ENCODE measurements at regions not wholly inside any gene's neighbourhood (a gene's known extent, or its start where the extent isn't known, plus 50 kb on each side); places are given as distances from the start of the nearest gene placed in this dataset.

GRCh38 chr7:32217341-32218153 is 147.3 kb upstream of the PDE1C start:
- Histone ChIP-seq H3K27me3 (ENCODE audit: control insufficient read depth, insufficient read depth, low read length) (no peaks in the 10 kb centered on the region), H3K4me3 (ENCODE audit: low read depth, low read length) (no peak overlapping the region), H3K27ac (ENCODE audit: low read depth, low read length) (no peak overlapping the region), H3K9me3 (ENCODE audit: control insufficient read depth, insufficient read depth, low read length) (peaks cover 6% of the 10 kb centered on the region; the same call in 1 of the 2 replicates)
- ChIA-PET POLR2A (no interaction called here), CTCF (no interaction called here)
- no peak for TF ChIP-seq CTCF (IDR thresholded peaks at IDR 0.05; ENCODE audit: low read depth, low read length)
- DNase-seq (ENCODE audit: low read depth, low spot score), result no peak

GRCh38 chr7:32216759-32217158 is 146.6 kb upstream of the PDE1C start:
- no peak for TF ChIP-seq CTCF (IDR thresholded peaks at IDR 0.05; ENCODE audit: low read depth, low read length)
- POLR2A ChIA-PET, result no interaction called here
- CTCF ChIA-PET, result no interaction called here

GRCh38 chr7:32215697-32216096 is 145.5 kb upstream of the PDE1C start:
- Histone ChIP-seq H3K27me3 (ENCODE audit: control insufficient read depth, insufficient read depth, low read length) (no peaks in the 10 kb centered on the region), H3K9me3 (ENCODE audit: control insufficient read depth, insufficient read depth, low read length) (peaks cover 6% of the 10 kb centered on the region; the same call in 1 of the 2 replicates), H3K27ac (ENCODE audit: low read depth, low read length) (no peak overlapping the region), H3K4me3 (ENCODE audit: low read depth, low read length) (no peak overlapping the region)
- ChIA-PET CTCF (no interaction called here), POLR2A (no interaction called here)
- no peak for TF ChIP-seq CTCF (IDR thresholded peaks at IDR 0.05; ENCODE audit: low read depth, low read length)
- no peak for DNase-seq (ENCODE audit: low read depth, low spot score)

More at GRCh38 chr7:32216759-32217158, 146.6 kb upstream of the PDE1C start:
- Histone ChIP-seq H3K9me3 (ENCODE audit: control insufficient read depth, insufficient read depth, low read length) (peaks cover 6% of the 10 kb centered on the region; the same call in 1 of the 2 replicates), H3K4me3 (ENCODE audit: low read depth, low read length) (no peak overlapping the region), H3K27me3 (ENCODE audit: control insufficient read depth, insufficient read depth, low read length) (no peaks in the 10 kb centered on the region), H3K27ac (ENCODE audit: low read depth, low read length) (no peak overlapping the region)
- no peak for DNase-seq (ENCODE audit: low read depth, low spot score)

DNA sequence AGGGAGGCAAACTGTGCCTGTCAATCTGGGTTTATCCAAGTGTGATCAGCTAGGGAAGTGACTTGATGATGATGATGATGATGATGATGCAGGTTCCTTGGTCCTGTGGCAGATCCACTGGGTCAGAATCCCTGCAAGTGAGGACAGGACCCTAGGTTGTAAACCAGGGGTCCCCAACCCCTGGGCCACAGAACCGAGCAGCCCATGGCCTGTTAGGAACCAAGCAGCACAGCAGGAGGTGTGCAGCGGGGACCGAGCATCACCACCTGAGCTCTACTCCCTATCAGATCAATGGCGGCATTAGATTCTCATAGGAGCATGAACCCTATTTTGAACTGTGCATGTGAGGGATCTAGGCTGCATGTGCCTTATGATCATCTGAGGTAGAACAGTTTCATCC is 144.7 kb upstream of the PDE1C start:
- no peak for DNase-seq (ENCODE audit: low read depth, low spot score)
- ChIA-PET CTCF (no interaction called here), POLR2A (no interaction called here)
- TF ChIP-seq CTCF (IDR thresholded peaks at IDR 0.05; ENCODE audit: low read depth, low read length), result no peak
- Histone ChIP-seq H3K27ac (ENCODE audit: low read depth, low read length) (no peak overlapping the region), H3K4me3 (ENCODE audit: low read depth, low read length) (no peak overlapping the region), H3K9me3 (ENCODE audit: control insufficient read depth, insufficient read depth, low read length) (peaks cover 6% of the 10 kb centered on the region; the same call in 1 of the 2 replicates), H3K27me3 (ENCODE audit: control insufficient read depth, insufficient read depth, low read length) (no peaks in the 10 kb centered on the region)

DNA sequence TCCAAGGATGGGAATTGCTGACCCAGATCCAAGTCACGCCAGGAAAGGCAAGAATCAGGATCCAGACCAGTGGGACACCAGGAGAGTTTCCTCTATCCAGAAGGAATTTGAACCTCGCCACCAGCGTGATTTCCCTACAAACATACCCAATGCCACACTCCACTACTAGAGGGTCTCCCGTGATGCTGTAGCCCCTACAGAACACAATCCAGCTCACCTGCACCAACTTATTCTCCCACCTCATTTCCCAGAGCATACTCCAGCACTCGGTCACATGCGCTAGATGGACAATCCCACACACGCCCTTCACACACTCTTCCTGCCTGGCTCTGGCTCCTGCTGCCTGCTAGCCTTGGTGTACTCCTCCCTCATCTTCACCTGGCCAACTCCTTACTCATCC is 142.1 kb upstream of the PDE1C start:
- no peak overlapping the region for H3K27ac ChIP-seq (ENCODE audit: low read depth, low read length)
- H3K4me3 ChIP-seq (ENCODE audit: low read depth, low read length), result no peak overlapping the region
- no peak for TF ChIP-seq CTCF (IDR thresholded peaks at IDR 0.05; ENCODE audit: low read depth, low read length)
- H3K9me3 ChIP-seq (ENCODE audit: control insufficient read depth, insufficient read depth, low read length), result peaks cover 6% of the 10 kb centered on the region; the same call in 1 of the 2 replicates
- CTCF ChIA-PET, result interaction anchor here (1.3 to 7.1 kb wide), 2 partner anchors 10 to 266 kb away, joined by 6 to 114 read pairs; no protein-coding TSS in a partner anchor
- no peaks in the 10 kb centered on the region for H3K27me3 ChIP-seq (ENCODE audit: control insufficient read depth, insufficient read depth, low read length)
- POLR2A ChIA-PET, result no interaction called here
- DNase-seq (ENCODE audit: low read depth, low spot score), result no peak
